GM19025 (cell line): ENCODE measurements at regions not wholly inside any gene's neighbourhood (a gene's known extent, or its start where the extent isn't known, plus 50 kb on each side); places are given as distances from the start of the nearest gene placed in this dataset.

Experiments
- ATAC-seq: cut with Tn5 transposase; IDR thresholded peaks from one replicate; pipeline ENCODE4 v1.9.1; 2021; ENCODE audit warnings: mild to moderate bottlenecking, low read depth, moderate library complexity; ENCODE audit not compliant: unreplicated experiment

GRCh38 chr1:224564454-224565084 is 51.5 kb upstream of the CNIH3 start:
- no peak for ATAC-seq

- no peak for ATAC-seq
Measured at GRCh38 chr1:224565186-224565585, 50.9 kb upstream of the CNIH3 start.

- no peak for ATAC-seq
Measured at GRCh38 chr1:224565611-224566406, 50.3 kb upstream of the CNIH3 start.
